GM12878 (cell line): ENCODE measurements at regions not wholly inside any gene's neighbourhood (a gene's known extent, or its start where the extent isn't known, plus 50 kb on each side); places are given as distances from the start of the nearest gene placed in this dataset.

Experiments
- BCL11A ChIP-seq: IDR thresholded peaks from 2 replicates; pipeline ENCODE4 v1.6.1; 2011; ENCODE audit warnings: low read depth, low read length
- BHLHE40 ChIP-seq, 2 experiments: fragments of 450-650 bp in 1 of 2; IDR thresholded peaks; 2 replicates each; pipeline ENCODE4 v1.6.1; 2011 to 2017; ENCODE audit warnings: low read depth in 2 of 2, borderline replicate concordance in 1 of 2, improper control_type of control experiment in 1 of 2, low read length in 1 of 2, mild to moderate bottlenecking in 1 of 2
- CREB1 ChIP-seq: IDR thresholded peaks from 2 replicates; pipeline ENCODE4 v1.6.1; 2012; ENCODE audit warnings: low read depth, mild to moderate bottlenecking, inconsistent platforms
- CTCF ChIP-seq, 3 experiments: IDR thresholded peaks in 2 of 3; conservative IDR thresholded peaks in 1 of 3; 2 replicates each; pipeline ENCODE4 v1.5.1; 2011; ENCODE audit warnings: low read depth in 3 of 3, low read length in 3 of 3, mild to moderate bottlenecking in 3 of 3, control low read depth in 2 of 3, moderate library complexity in 2 of 3, inconsistent platforms in 1 of 3, mixed read lengths in 1 of 3; ENCODE audit not compliant: control insufficient read depth in 2 of 3, insufficient read depth in 1 of 3; ENCODE audit errors: extremely low read depth in 1 of 3
- ESRRA ChIP-seq: IDR thresholded peaks from 2 replicates; pipeline ENCODE4 v1.6.1; 2012; ENCODE audit warnings: mild to moderate bottlenecking, low read length, improper control_type of control experiment
- EZH2 ChIP-seq: IDR thresholded peaks from 2 replicates; pipeline ENCODE4 v1.6.1; 2012; ENCODE audit warnings: low read depth, mild to moderate bottlenecking, control low read depth, inconsistent platforms, low read length, borderline replicate concordance; ENCODE audit not compliant: control insufficient read depth
- MTA2 ChIP-seq: fragments of 450-650 bp; IDR thresholded peaks from 2 replicates; pipeline ENCODE4 v1.6.1; 2016; ENCODE audit warnings: low read depth, mild to moderate bottlenecking, moderate library complexity
- RFX5 ChIP-seq: IDR thresholded peaks from 2 replicates; pipeline ENCODE4 v1.6.1; 2011; ENCODE audit warnings: low read depth, low read length, improper control_type of control experiment
- SMAD1 ChIP-seq: fragments of 450-650 bp; IDR thresholded peaks from 2 replicates; pipeline ENCODE4 v1.6.1; 2018; ENCODE audit warnings: mild to moderate bottlenecking, low read depth; ENCODE audit not compliant: partially characterized antibody
- TAF1 ChIP-seq: IDR thresholded peaks from 2 replicates; pipeline ENCODE4 v1.6.1; 2011; ENCODE audit warnings: mild to moderate bottlenecking, low read depth, low read length, borderline replicate concordance

GRCh38 chr3:89908711-89909213 is 801.3 kb downstream of the EPHA3 start:
- TF ChIP-seq TAF1, result no peak
- no peak for TF ChIP-seq SMAD1
- TF ChIP-seq CTCF (IDR thresholded peaks at IDR 0.05 in 2 of 3, conservative IDR thresholded peaks at IDR 0.05 in 1 of 3; ENCODE audit: control insufficient read depth in 2 of 3, extremely low read depth in 1 of 3, insufficient read depth in 1 of 3, low read depth in 3 of 3, low read length in 3 of 3), result no peak
- no peak for TF ChIP-seq ESRRA
- no peak for TF ChIP-seq CREB1
- no peak for TF ChIP-seq MTA2
- no peak for TF ChIP-seq RFX5
- TF ChIP-seq BHLHE40 (IDR thresholded peaks at IDR 0.05; ENCODE audit: borderline replicate concordance in 1 of 2, low read depth in 2 of 2, low read length in 1 of 2), result no peak
- no peak for TF ChIP-seq EZH2
- no peak for TF ChIP-seq BCL11A
